NT2/D1 (cell line): ENCODE measurements at regions not wholly inside any gene's neighbourhood (a gene's known extent, or its start where the extent isn't known, plus 50 kb on each side); places are given as distances from the start of the nearest gene placed in this dataset.

ENCODE experiments used
- YY1 ChIP-seq: IDR thresholded peaks from 2 replicates; pipeline ENCODE4 v1.6.1; 2011; ENCODE audit not compliant: insufficient read length, insufficient read depth
- ZNF274 ChIP-seq: IDR thresholded peaks from 2 replicates; pipeline ENCODE4 v1.6.1; 2011; ENCODE audit warnings: mild to moderate bottlenecking, low read depth, low read length

DNA sequence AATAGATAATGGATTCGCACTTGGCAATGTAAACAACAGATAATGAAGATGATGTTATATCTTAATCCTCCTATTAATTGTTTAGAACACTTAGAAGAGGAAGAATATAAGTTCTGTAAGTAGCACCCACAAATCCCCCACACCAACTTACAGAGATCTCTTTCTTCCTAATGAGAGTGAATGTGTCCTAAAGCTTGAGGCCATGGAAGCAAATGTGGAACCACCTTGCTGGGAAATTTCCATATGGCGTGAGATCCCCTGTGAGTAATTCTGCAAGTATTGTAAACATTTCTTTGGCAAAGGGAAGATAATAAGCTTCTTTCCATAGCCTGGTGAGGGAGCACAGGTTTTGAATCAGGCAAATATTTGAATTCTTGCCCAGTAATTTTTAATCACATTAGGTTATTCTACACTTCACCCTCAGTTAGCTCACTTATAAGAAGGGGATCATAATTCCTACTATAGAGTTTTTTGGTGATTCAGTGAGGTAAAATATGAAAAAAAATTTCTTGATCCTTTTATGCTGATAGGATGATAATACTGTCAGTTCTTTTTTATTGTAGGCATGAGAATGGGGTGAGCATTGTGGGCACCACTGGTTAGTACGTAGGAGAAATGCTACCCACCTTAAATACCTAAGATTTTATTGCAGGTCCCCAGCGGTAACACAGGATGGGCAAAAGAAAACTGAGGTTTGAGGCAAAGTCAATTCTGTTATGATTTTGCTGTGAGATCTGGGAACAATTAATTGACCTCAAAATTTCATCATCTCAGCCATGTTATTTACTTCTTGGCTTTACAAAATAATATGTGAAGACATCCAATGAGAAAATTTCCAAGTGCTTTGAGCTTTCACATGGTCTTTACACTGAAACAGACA, 574.8 kb downstream of the PSAT1 start:
- TF ChIP-seq YY1 (no peak), ZNF274 (no peak)
